ENCODE measurements at regions not wholly inside any gene's neighbourhood (a gene's known extent, or its start where the extent isn't known, plus 50 kb on each side); places are given as distances from the start of the nearest gene placed in this dataset.

DNA sequence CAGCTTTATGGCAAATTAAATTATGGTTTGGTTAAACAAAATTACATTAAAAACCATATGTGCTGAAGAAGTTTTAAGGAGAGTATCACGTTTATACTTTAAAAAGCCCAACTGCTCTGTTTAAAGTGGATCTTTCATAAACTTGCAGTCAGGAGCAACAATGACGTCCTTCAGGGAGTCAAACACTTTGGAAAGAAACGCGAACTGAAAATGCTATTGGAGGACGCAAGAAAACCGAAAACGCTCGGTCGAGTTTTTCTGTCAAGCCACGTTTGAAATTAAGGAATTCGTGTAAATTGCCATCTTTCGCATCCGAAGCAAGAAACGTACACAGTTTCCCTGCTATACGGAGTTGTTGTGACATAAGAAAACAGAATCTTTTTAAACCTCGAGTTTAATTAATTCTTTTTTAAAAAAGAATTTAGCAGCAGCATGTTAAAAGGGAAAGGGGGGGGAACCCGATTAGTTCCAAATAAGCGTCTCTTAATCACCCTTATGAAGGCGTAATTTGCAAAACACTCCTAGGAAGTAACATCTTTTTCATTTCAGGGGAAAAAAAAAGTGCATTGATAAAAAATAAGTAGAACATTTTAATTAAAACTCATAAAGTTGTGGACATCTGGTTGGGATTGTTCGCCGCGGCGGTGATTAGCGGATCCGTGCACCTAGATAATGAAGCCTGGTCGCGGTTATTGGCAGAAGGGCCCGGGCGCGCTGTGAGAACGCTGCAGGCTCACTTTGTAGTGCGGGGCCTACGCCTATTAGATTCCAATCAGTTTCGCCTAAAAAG, 295.4 kb downstream of the TFAP2C start:
- Histone ChIP-seq H3K27me3 (replicated peaks; ENCODE audit: insufficient read depth, low read depth, low read length, poor library complexity) (peaks cover 71% of the 10 kb centered on the region), H3K9me3 (ENCODE audit: low read depth, low read length, poor library complexity, severe bottlenecking) (no peaks in the 10 kb centered on the region), H3K27ac (ENCODE audit: low read depth, low read length, poor library complexity, severe bottlenecking) (no peak overlapping the region), H3K36me3 (ENCODE audit: insufficient read depth, low read length, poor library complexity, severe bottlenecking) (no peaks in the 10 kb centered on the region), H3K4me3 (ENCODE audit: low read depth, low read length, poor library complexity, severe bottlenecking) (no peak overlapping the region), H3K4me1 (ENCODE audit: insufficient read depth, low read length, poor library complexity, severe bottlenecking) (no peaks in the 10 kb centered on the region)
- intact Hi-C loops (cut with micrococcal nuclease; ENCODE audit: unreplicated experiment) = no loop called here
- ChIA-PET CTCF (no interaction called here), POLR2A (ENCODE audit: low non-redundant PET) (no interaction called here)
- TF ChIP-seq, protein P1, sequence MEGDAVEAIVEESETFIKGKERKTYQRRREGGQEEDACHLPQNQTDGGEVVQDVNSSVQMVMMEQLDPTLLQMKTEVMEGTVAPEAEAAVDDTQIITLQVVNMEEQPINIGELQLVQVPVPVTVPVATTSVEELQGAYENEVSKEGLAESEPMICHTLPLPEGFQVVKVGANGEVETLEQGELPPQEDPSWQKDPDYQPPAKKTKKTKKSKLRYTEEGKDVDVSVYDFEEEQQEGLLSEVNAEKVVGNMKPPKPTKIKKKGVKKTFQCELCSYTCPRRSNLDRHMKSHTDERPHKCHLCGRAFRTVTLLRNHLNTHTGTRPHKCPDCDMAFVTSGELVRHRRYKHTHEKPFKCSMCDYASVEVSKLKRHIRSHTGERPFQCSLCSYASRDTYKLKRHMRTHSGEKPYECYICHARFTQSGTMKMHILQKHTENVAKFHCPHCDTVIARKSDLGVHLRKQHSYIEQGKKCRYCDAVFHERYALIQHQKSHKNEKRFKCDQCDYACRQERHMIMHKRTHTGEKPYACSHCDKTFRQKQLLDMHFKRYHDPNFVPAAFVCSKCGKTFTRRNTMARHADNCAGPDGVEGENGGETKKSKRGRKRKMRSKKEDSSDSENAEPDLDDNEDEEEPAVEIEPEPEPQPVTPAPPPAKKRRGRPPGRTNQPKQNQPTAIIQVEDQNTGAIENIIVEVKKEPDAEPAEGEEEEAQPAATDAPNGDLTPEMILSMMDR (conservative IDR thresholded peaks at IDR 0.05; ENCODE audit: low read depth, low read length) = no peak
- TF ChIP-seq EZH2 (IDR thresholded peaks at IDR 0.05; ENCODE audit: borderline replicate concordance, low read depth, low read length, poor library complexity, severe bottlenecking) = peak; percentile 58
- no TSS peak for BruUV-seq (replicated peaks)
- DNase-seq (ENCODE audit: low spot score) = peak; percentile 14

DNA sequence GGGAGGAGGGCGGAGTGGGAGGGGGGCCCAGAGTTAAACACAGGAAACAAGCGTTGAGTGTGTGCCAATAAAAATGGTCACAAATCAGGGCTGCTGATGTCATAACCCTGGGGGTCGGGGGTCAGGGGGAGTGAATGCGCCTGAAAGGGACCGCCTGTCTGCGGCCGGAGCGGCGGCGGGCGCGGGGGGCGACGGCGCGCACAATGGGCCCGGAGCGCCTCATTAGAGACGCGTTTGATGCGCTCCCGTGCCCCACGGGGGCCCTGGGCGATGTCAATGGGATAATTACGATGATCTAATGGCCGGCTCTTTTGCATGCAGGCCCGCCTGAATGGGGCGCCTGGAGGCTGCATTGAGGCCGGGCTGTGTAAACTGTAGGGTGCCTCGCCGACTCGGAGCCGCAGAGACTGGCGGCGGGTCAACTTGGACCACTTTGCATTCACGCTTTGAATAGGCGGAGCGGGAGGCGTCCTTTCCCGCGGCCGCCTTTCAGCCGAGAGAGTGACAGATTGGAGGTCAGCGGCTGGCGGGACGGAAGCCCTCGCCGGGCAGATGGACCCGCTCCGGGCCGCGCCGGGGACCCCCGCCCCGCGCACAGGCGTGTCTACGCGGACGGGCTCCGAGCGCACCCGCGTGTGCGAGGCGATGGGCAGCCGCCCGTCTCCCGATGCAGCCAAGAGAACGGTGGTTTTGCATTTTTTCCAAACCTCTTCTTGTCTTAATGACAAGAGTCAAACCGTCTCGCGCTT, 296.1 kb downstream of the TFAP2C start:
- intact Hi-C loops (cut with micrococcal nuclease; ENCODE audit: unreplicated experiment) = no loop called here
- DNase-seq (ENCODE audit: low spot score) = peak; percentile 21
- no TSS peak for BruUV-seq (replicated peaks)
- no peak overlapping the region for H3K4me3 ChIP-seq (ENCODE audit: low read depth, low read length, poor library complexity, severe bottlenecking)
- no peaks in the 10 kb centered on the region for H3K9me3 ChIP-seq (ENCODE audit: low read depth, low read length, poor library complexity, severe bottlenecking)
- H3K27me3 ChIP-seq (replicated peaks; ENCODE audit: insufficient read depth, low read depth, low read length, poor library complexity) = peaks cover 77% of the 10 kb centered on the region
- H3K36me3 ChIP-seq (ENCODE audit: insufficient read depth, low read length, poor library complexity, severe bottlenecking) = no peaks in the 10 kb centered on the region
- ChIA-PET POLR2A (ENCODE audit: low non-redundant PET) (no interaction called here), CTCF (no interaction called here)
- H3K27ac ChIP-seq (ENCODE audit: low read depth, low read length, poor library complexity, severe bottlenecking) = no peak overlapping the region
- H3K4me1 ChIP-seq (ENCODE audit: insufficient read depth, low read length, poor library complexity, severe bottlenecking) = no peaks in the 10 kb centered on the region
- peak; percentile 94 for TF ChIP-seq EZH2 (IDR thresholded peaks at IDR 0.05; ENCODE audit: borderline replicate concordance, low read depth, low read length, poor library complexity, severe bottlenecking)
- TF ChIP-seq, protein P1 (conservative IDR thresholded peaks at IDR 0.05; ENCODE audit: low read depth, low read length) = no peak

DNA sequence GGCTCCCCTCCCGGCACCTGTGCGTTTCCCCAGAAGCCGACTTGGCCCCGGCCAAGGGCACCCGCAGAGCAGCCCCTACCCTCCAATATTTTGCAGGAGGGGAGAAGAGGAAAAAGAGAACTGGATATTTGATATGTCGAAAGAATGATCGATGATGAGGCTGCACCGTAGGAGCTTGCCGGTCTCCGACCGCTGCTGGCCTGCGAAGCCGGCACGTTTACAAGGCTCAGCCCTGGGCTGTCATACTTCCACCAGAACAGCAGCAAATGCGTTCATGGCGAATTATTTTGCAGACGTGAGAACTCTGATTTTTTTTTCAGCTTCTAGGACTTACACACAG, 296.7 kb downstream of the TFAP2C start:
- DNase-seq (ENCODE audit: low spot score) = no peak
- Histone ChIP-seq H3K9me3 (ENCODE audit: low read depth, low read length, poor library complexity, severe bottlenecking) (no peaks in the 10 kb centered on the region), H3K27me3 (replicated peaks; ENCODE audit: insufficient read depth, low read depth, low read length, poor library complexity) (peaks cover 77% of the 10 kb centered on the region), H3K27ac (ENCODE audit: low read depth, low read length, poor library complexity, severe bottlenecking) (no peak overlapping the region), H3K4me3 (ENCODE audit: low read depth, low read length, poor library complexity, severe bottlenecking) (no peak overlapping the region), H3K36me3 (ENCODE audit: insufficient read depth, low read length, poor library complexity, severe bottlenecking) (no peaks in the 10 kb centered on the region), H3K4me1 (ENCODE audit: insufficient read depth, low read length, poor library complexity, severe bottlenecking) (no peaks in the 10 kb centered on the region)
- ChIA-PET CTCF (no interaction called here), POLR2A (ENCODE audit: low non-redundant PET) (no interaction called here)
- TF ChIP-seq, protein P1 (conservative IDR thresholded peaks at IDR 0.05; ENCODE audit: low read depth, low read length) = no peak
- TF ChIP-seq EZH2 (IDR thresholded peaks at IDR 0.05; ENCODE audit: borderline replicate concordance, low read depth, low read length, poor library complexity, severe bottlenecking) = peak; percentile 54
- no TSS peak for BruUV-seq (replicated peaks)
- intact Hi-C loops (cut with micrococcal nuclease; ENCODE audit: unreplicated experiment) = no loop called here
